ENCODE measurements at regions not wholly inside any gene's neighbourhood (a gene's known extent, or its start where the extent isn't known, plus 50 kb on each side); places are given as distances from the start of the nearest gene placed in this dataset.

DNA sequence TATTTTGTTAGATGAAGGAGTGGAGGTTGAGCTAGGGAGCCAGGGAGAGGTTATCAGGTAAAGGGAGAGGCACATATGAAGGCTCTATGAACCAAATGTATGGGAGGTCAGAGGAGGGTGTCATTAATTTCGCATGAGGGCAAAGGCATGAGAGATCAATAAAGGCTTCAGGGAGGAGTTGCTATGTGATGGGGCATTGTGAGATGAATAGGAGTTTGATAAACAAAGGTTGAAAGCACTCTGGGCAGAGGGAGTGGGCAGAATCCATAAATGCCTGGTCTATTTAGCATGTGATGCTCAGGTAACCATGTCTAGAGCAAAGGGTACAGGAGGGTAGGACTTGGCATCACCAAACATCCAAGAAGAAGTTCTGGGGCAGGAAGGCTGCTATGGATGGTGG, 273.4 kb downstream of the HAUS1 start:
- TF ChIP-seq, protein P1, sequence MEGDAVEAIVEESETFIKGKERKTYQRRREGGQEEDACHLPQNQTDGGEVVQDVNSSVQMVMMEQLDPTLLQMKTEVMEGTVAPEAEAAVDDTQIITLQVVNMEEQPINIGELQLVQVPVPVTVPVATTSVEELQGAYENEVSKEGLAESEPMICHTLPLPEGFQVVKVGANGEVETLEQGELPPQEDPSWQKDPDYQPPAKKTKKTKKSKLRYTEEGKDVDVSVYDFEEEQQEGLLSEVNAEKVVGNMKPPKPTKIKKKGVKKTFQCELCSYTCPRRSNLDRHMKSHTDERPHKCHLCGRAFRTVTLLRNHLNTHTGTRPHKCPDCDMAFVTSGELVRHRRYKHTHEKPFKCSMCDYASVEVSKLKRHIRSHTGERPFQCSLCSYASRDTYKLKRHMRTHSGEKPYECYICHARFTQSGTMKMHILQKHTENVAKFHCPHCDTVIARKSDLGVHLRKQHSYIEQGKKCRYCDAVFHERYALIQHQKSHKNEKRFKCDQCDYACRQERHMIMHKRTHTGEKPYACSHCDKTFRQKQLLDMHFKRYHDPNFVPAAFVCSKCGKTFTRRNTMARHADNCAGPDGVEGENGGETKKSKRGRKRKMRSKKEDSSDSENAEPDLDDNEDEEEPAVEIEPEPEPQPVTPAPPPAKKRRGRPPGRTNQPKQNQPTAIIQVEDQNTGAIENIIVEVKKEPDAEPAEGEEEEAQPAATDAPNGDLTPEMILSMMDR (IDR thresholded peaks at IDR 0.05; ENCODE audit: unreplicated experiment): no peak
- BruUV-seq (replicated peaks): no TSS peak
- intact Hi-C loops (cut with micrococcal nuclease): no loop called here
- H3K4me1 Mint-ChIP-seq (ENCODE audit: insufficient read depth, unreplicated experiment): no peaks in the 10 kb centered on the region
- ChIA-PET POLR2A (no interaction called here), CTCF (interaction anchor here (0.7 kb wide), 1 partner anchor 192 kb away, joined by 3 read pairs; no protein-coding TSS in a partner anchor)
- H3K9me3 Mint-ChIP-seq (ENCODE audit: unreplicated experiment): no peaks in the 10 kb centered on the region
- no peaks in the 10 kb centered on the region for H3K27me3 Mint-ChIP-seq (ENCODE audit: insufficient read depth, unreplicated experiment)
- H3K27ac Mint-ChIP-seq (ENCODE audit: low read depth, unreplicated experiment): no peak overlapping the region
- no peak overlapping the region for H3K4me3 Mint-ChIP-seq (ENCODE audit: unreplicated experiment)
- H3K36me3 Mint-ChIP-seq (ENCODE audit: insufficient read depth, unreplicated experiment): no peaks in the 10 kb centered on the region
- no peak for DNase-seq (ENCODE audit: unreplicated experiment)

GRCh38 chr18:46378126-46378863, 274.1 kb downstream of the HAUS1 start:
- TF ChIP-seq, protein P1 (IDR thresholded peaks at IDR 0.05; ENCODE audit: unreplicated experiment): no peak
- Mint-ChIP-seq H3K27ac (ENCODE audit: low read depth, unreplicated experiment) (no peak overlapping the region), H3K36me3 (ENCODE audit: insufficient read depth, unreplicated experiment) (no peaks in the 10 kb centered on the region), H3K4me3 (ENCODE audit: unreplicated experiment) (no peak overlapping the region), H3K4me1 (ENCODE audit: insufficient read depth, unreplicated experiment) (no peaks in the 10 kb centered on the region), H3K9me3 (ENCODE audit: unreplicated experiment) (no peaks in the 10 kb centered on the region), H3K27me3 (ENCODE audit: insufficient read depth, unreplicated experiment) (no peaks in the 10 kb centered on the region)
- intact Hi-C loops (cut with micrococcal nuclease): no loop called here
- POLR2A ChIA-PET: no interaction called here
- BruUV-seq (replicated peaks): no TSS peak
- DNase-seq (ENCODE audit: unreplicated experiment): no peak
- CTCF ChIA-PET: interaction anchor here (1.2 kb wide), 1 partner anchor 97 kb away, joined by 3 read pairs; no protein-coding TSS in a partner anchor

DNA sequence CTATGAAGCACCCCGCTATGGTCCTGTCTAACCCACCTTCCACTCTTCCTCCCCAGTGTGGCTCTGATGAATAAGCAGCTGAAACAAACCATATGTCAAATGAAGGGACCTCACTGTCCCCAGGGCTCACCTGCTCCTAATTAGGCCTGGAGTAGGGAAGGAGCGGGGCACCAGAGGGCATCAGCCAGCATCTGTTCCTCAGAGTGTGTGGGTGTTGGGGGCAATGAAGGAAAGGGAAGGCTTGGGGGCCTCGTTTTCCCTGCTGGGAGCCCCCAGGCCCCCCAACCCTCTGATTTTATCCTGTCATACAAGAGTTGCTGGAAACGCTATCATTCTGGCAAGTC, 274.7 kb downstream of the HAUS1 start:
- TF ChIP-seq, protein P1 (IDR thresholded peaks at IDR 0.05; ENCODE audit: unreplicated experiment): no peak
- no peak overlapping the region for H3K4me3 Mint-ChIP-seq (ENCODE audit: unreplicated experiment)
- no TSS peak for BruUV-seq (replicated peaks)
- CTCF ChIA-PET: interaction anchor here (1.2 kb wide), 1 partner anchor 98 kb away, joined by 3 read pairs; no protein-coding TSS in a partner anchor
- no peaks in the 10 kb centered on the region for H3K27me3 Mint-ChIP-seq (ENCODE audit: insufficient read depth, unreplicated experiment)
- H3K36me3 Mint-ChIP-seq (ENCODE audit: insufficient read depth, unreplicated experiment): no peaks in the 10 kb centered on the region
- no peak overlapping the region for H3K27ac Mint-ChIP-seq (ENCODE audit: low read depth, unreplicated experiment)
- H3K9me3 Mint-ChIP-seq (ENCODE audit: unreplicated experiment): no peaks in the 10 kb centered on the region
- DNase-seq (ENCODE audit: unreplicated experiment): no peak
- POLR2A ChIA-PET: no interaction called here
- intact Hi-C loops (cut with micrococcal nuclease): no loop called here
- no peaks in the 10 kb centered on the region for H3K4me1 Mint-ChIP-seq (ENCODE audit: insufficient read depth, unreplicated experiment)

DNA sequence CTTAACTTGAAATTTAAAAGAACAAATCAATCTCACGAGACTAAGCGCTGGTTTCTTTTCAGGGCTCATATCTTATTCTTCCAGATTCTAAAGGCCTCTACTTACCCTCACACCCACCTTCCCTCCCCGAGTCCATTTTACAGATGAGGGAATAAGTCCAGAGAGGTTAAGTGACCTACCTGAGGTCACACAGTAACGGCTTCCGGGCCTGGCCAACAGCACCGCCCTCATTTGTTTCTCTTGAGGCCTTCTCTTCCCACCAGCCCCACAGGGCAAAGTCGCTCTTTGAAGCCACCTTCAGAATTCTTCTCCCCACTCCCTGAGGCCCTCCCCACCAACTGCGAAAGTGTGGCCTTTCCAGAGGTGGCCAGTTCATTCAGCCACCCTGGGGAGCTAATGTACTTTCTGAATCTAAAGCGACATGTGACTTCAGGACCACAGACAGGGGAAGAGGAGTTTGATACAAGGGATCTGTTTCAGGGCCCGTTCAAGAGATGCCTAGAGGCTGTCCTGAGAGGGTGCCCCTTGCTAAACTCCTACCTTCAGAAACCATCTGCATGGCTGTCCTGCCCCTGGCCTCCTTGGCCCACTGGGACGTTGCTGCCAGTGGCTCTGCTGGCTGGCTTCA, 275.3 kb downstream of the HAUS1 start:
- no peak overlapping the region for H3K27ac Mint-ChIP-seq (ENCODE audit: low read depth, unreplicated experiment)
- H3K36me3 Mint-ChIP-seq (ENCODE audit: insufficient read depth, unreplicated experiment): no peaks in the 10 kb centered on the region
- H3K4me1 Mint-ChIP-seq (ENCODE audit: insufficient read depth, unreplicated experiment): no peaks in the 10 kb centered on the region
- ChIA-PET POLR2A (no interaction called here), CTCF (interaction anchor here (1.2 kb wide), 1 partner anchor 98 kb away, joined by 3 read pairs; no protein-coding TSS in a partner anchor)
- TF ChIP-seq, protein P1 (IDR thresholded peaks at IDR 0.05; ENCODE audit: unreplicated experiment): no peak
- H3K27me3 Mint-ChIP-seq (ENCODE audit: insufficient read depth, unreplicated experiment): no peaks in the 10 kb centered on the region
- H3K4me3 Mint-ChIP-seq (ENCODE audit: unreplicated experiment): no peak overlapping the region
- intact Hi-C loops (cut with micrococcal nuclease): no loop called here
- H3K9me3 Mint-ChIP-seq (ENCODE audit: unreplicated experiment): no peaks in the 10 kb centered on the region
- DNase-seq (ENCODE audit: unreplicated experiment): no peak
- no TSS peak for BruUV-seq (replicated peaks)
